ENCODE measurements at regions not wholly inside any gene's neighbourhood (a gene's known extent, or its start where the extent isn't known, plus 50 kb on each side); places are given as distances from the start of the nearest gene placed in this dataset.
"Not testable (repeated sequence)": the region's sequence is repeated elsewhere in the genome, so short reads cannot be mapped to it uniquely, and the experiment has no call there.

DNA sequence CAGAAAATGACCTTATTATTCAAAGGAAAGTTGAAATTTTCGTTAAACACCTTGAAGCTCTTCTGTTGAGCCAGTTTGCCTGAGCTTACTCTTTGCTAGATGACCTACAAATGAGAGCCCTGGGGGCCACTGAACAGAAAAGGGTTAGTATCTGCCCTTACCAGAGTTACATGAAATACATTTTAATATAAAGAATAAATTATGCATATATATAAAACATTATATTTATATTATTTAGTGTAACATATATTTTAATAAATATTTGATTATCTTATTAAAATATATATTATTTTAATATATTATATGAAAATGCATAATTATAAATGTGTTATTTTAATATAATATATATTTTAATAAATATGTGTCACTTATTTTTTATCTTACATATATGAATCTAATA, 628.4 kb upstream of the TPK1 start:
- DNase-seq (ENCODE audit: low read depth in 2 of 2): no peak

- DNase-seq (ENCODE audit: low read depth in 2 of 2): no peak
Observed at GRCh38 chr7:145462463-145462862, 626.6 kb upstream of the TPK1 start.

DNA sequence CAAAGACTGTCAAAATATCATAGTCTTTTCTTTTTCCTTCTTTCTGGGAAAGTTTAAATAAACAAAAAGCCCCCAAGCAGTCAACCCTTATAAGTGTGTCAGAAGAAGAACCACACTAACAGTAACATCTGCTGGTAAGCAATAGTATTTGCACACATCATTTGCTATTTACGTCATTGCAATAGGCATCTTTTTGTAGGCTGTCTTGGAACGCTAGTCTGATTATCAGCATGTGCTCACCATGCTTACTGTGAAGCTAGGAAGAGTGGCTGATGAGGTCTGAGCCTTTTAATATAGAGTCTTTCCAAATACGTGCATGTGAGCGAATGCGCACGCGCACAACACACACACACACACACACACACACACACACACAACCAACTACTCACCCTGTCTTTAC, 599.0 kb upstream of the TPK1 start:
- DNase-seq (ENCODE audit: low read depth in 2 of 2): no peak

DNA sequence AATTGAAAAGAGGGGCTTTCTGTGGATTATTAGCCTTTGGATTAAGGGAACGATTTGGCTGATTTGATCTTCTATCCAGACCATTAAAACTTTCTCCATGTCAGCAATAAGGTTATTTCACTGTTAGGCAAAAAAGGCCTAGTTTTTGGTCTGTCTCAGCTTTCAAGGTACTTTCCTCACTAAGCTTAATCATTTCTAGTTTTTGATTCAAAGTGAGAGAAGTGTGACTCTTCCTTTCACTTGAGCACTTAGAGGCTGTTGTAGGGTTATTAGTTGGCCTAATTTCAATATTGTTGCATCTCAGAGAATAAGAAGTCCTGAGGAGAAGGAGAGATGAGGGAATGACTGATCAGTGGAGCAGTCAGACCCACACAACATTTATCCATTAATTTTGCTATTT, 596.0 kb upstream of the TPK1 start:
- no peak for DNase-seq (ENCODE audit: low read depth in 2 of 2)

GRCh38 chr7:145418481-145418880, 582.6 kb upstream of the TPK1 start:
- not testable (repeated sequence) for DNase-seq (ENCODE audit: low read depth in 2 of 2)

- DNase-seq (ENCODE audit: low read depth in 2 of 2): no peak
Observed at GRCh38 chr7:145411066-145411465, 575.2 kb upstream of the TPK1 start.

DNA sequence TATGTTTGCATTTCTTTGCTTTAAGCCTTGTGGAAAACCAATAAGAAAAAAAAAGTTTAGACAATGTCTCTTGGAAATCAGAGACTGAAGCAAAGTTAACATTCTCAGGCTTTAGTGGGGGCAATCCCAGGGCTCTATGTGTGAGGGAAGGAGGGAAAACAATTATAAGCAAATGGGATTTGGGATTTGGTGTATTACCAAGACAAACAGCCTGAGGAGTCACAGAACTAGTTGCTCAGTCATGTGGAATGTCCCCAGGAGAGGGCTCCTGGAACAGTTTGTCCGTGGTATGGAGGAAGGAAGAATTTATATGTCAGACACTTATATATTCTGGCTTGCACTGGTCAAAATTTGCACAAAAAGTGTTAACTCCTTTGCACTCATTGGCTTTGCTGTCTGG, 562.9 kb upstream of the TPK1 start:
- DNase-seq (ENCODE audit: low read depth in 2 of 2): no peak

GRCh38 chr7:145394126-145394525, 558.3 kb upstream of the TPK1 start:
- DNase-seq (ENCODE audit: low read depth in 2 of 2): no peak

GRCh38 chr7:145382762-145383161, 546.9 kb upstream of the TPK1 start:
- DNase-seq (ENCODE audit: low read depth in 2 of 2): no peak

DNA sequence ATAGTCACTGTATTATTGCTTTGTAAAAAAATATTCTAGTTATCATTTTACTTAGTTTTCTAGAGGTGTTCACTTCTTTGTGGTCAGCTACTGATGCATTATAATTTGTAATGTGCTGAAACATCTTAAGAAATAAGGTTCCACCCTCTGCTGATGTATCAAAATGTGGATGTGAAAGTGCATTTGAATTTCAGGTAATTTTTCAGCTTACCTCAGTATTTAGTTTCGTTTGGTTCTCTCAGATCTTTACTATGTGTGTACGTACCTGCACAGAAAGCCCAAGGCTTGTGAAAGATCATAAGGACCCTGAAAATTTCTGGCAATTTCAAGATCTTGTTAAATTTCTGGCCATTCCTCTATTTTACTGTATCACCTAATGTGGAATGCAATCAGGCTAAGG, 542.3 kb upstream of the TPK1 start:
- no peak for DNase-seq (ENCODE audit: low read depth in 2 of 2)

DNA sequence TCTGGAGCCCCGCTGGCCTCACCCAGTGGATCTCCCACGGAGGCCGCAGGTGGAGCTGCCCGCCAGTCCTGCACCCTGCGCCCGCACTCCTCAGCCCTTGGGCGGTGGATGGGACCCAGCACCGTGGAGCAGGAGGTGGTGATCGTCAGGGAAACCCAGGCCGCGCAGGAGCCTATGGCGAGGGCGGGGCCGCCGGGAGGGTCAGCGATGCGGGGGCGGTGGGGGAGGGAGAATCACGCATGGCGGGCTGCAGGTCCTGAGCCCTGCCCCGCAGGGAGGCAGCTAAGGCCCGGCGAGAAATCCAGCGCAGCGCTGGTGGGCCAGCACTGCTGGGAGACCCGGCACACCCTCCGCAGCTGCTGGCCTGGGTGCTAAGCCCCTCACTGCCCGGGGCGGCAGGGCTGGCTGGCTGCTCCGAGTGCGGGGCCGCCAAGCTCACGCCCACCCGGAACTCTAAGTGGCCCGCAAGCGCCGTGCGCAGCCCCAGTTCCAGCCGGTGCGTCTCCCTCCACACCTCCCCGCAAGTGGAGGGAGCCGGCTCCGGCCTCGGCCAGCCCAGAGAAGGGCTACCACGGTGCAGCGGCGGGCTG, 524.8 kb upstream of the TPK1 start:
- no peak for DNase-seq (ENCODE audit: low read depth in 2 of 2)

GRCh38 chr7:145350334-145350733, 514.5 kb upstream of the TPK1 start:
- no peak for DNase-seq (ENCODE audit: low read depth in 2 of 2)

GRCh38 chr7:145349452-145349851, 513.6 kb upstream of the TPK1 start:
- DNase-seq (ENCODE audit: low read depth in 2 of 2): not testable (repeated sequence)

GRCh38 chr7:145347271-145347670, 511.4 kb upstream of the TPK1 start:
- no peak for DNase-seq (ENCODE audit: low read depth in 2 of 2)

DNA sequence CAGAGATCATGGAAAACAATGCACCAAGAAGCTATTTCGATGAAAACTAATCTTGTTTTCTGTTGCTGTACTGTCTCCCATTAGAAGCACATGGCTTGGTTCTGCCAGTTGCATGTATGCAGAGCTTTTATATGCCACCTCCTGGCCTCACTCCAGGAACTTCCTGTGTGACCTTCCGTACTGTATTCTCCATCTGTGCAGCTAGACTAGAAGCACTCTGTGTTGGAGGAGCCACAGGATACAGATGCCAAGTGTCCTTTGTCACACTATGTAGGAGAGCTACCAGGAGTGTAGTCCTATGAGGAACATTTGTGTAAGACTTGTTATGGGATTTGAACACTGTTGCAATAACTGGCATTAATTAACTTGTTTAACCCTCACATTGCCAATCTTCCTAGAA, 503.5 kb upstream of the TPK1 start:
- DNase-seq (ENCODE audit: low read depth in 2 of 2): no peak

GRCh38 chr7:145331522-145331921, 495.7 kb upstream of the TPK1 start:
- no peak for DNase-seq (ENCODE audit: low read depth in 2 of 2)

DNA sequence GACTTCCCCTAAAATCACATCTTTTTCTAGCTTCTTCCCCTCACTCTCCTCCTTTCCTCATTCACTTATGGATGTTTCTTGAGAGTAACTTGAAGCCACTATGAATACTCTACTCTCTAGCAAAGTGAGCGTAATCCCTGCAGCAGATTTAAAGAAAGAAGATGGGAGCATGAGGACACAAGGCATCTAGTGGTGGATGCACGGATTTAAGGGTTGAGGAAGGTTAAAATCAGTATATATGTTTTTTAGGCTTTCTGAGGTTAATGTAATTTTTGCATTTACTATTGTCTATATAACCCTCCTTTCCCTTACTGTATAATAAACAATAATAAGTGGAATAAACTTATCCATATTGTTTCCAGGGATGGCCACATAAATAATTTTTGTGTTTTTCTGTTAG, 495.2 kb upstream of the TPK1 start:
- no peak for DNase-seq (ENCODE audit: low read depth in 2 of 2)

DNA sequence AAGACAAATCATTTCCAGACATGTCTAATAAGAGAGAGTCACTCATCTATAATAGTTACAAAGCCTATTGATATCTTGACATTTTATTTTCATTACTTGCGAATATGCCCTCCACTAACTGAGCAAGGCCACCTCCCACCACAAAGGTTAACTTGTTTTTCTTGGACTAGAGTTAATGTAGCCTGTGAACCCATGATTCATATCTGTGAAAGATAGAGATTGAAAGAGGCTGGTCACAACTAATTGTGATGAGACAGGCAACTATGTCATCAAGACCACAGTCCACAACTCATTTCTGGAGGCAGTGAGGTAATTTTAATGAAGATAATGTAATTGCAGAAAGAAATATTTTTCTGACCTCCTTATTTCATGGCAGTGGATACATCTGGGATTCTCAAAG, 491.8 kb upstream of the TPK1 start:
- no peak for DNase-seq (ENCODE audit: low read depth in 2 of 2)

GRCh38 chr7:145324081-145324480, 488.2 kb upstream of the TPK1 start:
- DNase-seq (ENCODE audit: low read depth in 2 of 2): no peak

GRCh38 chr7:145313551-145313950, 477.7 kb upstream of the TPK1 start:
- no peak for DNase-seq (ENCODE audit: low read depth in 2 of 2)

GRCh38 chr7:145293754-145294153, 457.9 kb upstream of the TPK1 start:
- no peak for DNase-seq (ENCODE audit: low read depth in 2 of 2)

- DNase-seq (ENCODE audit: low read depth in 2 of 2): no peak
Observed at GRCh38 chr7:145293228-145293701, 457.4 kb upstream of the TPK1 start.

GRCh38 chr7:145289384-145289783, 453.5 kb upstream of the TPK1 start:
- DNase-seq (ENCODE audit: low read depth in 2 of 2): no peak

DNA sequence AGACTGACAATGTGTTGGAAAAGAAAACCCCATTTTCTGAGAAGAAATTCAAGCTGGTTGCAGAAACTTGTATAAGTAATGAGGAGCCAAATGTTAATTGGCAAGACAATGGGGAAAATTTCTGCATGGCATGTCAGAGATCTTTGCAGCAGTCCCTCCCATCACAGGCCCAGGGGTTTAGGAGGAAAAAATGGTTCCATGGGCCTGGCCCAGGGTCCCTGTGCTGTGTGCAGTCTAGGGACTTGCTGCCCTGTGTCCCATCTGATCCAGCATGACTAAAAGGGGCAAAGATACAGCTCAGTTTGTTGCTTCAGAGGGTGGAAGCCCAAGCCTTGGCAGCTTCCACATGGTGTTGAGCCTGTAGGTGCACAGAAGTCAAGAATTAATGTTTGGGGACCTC, 440.3 kb upstream of the TPK1 start:
- DNase-seq (ENCODE audit: low read depth in 2 of 2): no peak

All from stimulated activated CD4-positive, alpha-beta T cell treated with anti-CD3 and anti-CD28 coated beads, Interleukin-1b, Interleukin-23, amount 100 ng/mL, for 4 hours (primary cell).